HG03175 (cell line): ENCODE measurements at regions not wholly inside any gene's neighbourhood (a gene's known extent, or its start where the extent isn't known, plus 50 kb on each side); places are given as distances from the start of the nearest gene placed in this dataset.
"Not testable (repeated sequence)": the region's sequence is repeated elsewhere in the genome, so short reads cannot be mapped to it uniquely, and the experiment has no call there.

Experiments used
- ATAC-seq: cut with Tn5 transposase; IDR thresholded peaks from one replicate; pipeline ENCODE4 v1.9.1; 2021; ENCODE audit warnings: mild to moderate bottlenecking, moderate library complexity; ENCODE audit not compliant: unreplicated experiment

DNA sequence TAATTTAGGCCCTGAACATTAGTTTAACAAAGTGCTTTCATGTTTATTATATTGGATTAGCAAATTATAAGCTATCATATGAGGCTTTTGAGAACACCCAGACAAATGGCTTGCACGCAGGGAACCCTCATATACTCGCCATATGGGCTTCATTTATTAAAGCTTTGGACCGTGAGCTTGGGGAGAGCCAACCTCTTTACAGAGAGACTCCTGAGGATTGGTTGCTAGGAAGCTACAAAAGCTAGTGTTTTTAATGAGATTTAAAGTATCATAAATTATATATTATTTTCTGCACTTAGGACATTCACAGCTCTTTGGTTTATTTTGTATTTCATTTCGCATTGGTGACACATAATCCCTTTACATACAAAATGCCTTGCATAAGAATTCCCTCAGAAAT, 193.8 kb upstream of the TOX3 start:
- no peak for ATAC-seq

DNA sequence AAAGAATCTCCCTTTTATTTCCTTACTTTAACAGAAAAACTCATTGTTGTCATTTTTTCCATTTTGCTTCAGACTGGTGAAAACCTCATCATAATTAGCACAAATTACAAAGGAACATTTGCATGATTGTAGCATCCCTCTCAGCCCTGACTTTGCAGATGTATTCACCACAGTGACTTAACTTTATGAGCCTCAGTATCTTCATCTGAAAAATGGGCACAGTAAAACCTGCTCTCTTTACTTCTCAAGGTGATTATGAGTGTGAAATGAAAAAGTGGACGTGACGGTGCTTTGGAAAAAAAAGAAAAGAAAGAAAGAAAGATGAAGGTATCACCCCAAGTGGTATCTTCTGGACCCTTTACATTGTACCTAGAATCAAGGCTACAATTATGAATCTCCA, 193.4 kb upstream of the TOX3 start:
- no peak for ATAC-seq

DNA sequence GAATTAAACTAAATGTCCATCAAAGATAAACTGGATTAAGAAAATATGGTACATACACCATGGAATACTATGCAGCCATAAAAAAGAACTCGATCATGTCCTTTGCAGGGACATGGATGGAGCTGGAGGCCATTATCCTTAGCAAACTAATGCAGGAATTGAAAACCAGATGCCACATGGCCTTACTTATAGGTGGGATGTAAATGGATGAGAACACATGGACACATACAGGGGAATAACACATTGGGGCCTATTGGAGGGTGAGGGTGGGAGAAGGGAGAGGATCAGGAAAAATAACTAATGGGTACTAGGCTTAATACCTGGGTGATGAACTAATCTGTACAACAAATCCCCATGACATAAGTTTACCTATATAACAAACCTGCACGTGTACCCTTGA, 192.0 kb upstream of the TOX3 start:
- not testable (repeated sequence) for ATAC-seq

DNA sequence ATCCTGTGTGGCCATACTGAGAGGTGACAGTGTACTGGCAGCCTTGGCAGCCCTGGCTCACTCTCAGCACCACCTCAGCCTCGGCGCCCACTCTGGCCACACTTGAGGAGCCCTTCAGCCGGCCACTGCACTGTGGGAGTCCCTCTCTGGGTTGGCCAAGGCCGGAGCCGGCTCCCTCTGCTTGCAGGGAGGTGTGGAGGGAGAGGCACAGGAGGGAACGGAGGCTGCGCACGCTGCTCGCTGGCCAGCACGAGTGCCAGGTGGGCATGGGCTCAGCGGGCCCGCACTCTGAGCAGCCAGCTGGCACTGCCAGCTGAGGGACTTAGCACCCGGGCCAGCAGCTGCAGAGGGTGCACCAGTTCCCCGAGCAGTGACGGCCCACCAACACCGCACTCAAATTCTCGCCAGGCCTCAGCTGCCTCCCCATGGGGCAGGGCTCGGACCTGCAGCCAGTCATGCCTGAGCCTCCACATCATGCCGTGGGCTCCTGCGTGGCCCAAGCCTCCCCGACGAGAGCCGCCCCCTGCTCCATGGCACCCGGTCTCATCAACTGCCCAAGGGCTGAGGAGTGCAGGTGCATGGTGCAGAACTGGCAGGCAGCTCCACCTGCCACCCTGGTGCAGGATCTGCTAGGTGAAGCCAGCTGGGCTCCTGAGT, 184.4 kb upstream of the TOX3 start:
- no peak for ATAC-seq

DNA sequence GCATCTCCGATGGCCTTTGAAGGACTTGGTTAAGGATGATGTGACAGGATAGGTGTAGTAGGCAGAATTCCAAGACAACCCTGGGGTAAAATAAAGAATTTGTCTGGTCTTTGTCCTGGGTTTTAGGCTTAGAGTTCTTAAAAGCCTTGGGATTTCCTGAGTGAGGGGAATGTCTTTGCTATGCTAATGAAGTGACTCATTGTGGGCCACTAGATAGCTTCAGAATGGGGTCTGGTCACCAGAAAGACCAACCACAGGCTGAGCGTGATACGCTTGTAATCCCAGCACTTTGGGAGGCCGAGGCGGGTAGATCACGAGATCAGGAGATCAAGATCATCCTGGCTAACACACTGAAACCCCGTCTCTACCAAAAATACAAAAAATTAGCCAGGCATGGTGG, 182.8 kb upstream of the TOX3 start:
- ATAC-seq = no peak

DNA sequence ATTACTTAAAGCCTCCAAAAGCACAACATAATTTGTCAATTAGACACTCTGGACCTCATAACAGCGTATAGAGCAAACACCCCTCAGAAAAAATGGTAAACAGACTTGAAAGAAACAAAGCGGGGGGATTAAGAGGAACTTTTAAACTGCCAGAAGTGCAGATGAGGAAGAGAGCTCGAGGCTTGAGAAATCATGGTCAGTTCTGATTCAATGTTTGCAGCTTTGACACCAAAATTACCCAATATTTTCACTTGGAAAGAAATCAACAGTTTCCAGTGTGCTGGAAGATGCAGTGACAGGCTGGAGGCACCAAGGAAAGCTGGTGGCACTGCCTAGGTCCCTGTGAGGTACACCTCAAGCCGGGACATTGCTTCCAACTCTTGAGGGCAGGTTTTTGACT, 180.9 kb upstream of the TOX3 start:
- ATAC-seq = no peak

DNA sequence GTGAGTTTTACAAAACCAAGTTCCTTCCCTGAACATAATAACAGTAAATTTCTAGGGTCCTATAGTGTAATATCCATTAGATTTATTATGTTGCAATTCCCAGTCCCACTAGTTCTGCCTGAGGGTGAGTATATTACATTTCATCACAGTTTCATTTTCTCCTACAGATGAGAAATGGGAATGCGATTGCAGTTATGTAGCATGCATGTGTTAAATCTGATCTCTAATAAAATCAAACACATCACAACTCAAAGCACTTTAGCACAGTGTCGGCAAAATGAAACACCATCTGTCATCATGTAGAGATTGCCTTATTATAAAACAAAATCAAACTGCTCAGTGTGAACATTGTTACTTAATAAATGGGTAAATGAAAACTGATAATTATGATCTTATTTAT, 180.5 kb upstream of the TOX3 start:
- no peak for ATAC-seq

DNA sequence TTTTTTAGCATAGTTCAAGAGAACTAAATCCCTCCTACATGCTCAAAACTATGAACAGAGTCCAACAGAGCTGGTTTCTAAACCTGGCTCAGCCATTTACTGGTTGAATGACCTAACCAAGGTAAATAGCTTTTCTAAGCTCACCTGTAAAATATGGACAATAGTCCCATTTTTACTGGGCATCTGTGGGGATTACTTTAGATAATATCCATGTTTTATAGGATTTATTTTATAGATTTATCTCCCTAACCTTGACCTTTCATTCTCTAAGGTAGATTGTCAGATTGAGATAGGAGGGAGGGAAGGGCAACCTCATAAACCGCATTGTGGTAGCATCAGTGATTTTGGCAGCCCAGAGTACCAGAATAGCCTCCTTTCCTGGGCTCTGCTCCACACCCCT, 178.5 kb upstream of the TOX3 start:
- ATAC-seq = no peak

DNA sequence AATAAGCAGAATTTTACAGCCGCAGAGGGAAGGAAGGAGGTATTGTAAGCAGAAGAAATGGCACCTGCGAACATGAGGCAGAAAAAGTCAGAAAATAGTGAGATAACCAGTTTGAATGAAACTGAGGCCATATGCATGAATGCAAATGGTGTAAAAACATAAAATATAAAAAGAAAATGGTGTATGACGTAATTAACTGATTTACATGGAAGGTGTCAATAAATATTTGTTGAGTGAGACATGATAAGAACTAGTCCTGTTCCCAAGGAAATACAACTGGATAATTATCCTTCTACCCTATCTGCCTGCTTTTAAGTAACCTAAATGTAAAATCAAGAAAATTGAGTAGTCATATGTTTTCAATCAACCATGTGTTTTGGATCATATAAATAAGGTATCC, 178.1 kb upstream of the TOX3 start:
- ATAC-seq = no peak

DNA sequence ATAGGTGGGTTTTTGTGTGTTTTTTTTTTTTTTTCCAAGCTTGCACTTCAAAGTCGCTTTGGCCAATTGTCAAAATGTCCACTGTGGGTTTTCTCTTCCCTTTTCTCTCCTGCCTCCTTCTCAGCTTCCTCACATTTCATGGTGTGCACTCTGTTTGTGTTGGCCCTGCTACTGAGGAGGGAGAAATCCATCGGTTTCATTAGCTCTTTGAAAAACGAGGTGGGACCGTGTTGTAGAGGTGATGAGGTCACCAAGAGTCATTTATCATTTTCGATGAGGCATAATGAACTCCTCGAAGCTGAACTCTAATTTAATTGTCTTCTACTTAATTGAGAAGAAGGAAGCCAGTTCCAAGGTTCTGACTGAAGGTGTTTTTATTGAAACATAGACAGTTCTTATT, 174.4 kb upstream of the TOX3 start:
- no peak for ATAC-seq

DNA sequence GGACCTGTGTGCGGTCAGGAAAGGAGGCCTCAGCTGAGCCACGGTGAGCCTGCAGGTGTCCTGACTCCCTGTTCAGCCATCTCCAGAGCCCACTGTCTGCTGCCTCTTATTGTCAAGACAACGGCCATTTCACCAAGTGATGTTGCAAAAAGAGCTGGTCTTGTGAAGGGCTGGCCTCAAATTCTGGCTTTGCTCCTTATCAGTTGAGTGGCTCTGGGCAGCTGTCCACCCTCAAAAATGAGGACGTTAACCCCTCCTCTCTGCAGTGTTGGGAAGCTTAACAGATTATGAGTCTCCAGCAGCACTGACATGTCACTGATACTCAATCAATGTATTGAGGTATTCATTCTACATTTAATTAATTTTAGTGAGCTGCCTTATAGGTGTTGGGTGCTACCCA, 171.1 kb upstream of the TOX3 start:
- ATAC-seq = no peak

DNA sequence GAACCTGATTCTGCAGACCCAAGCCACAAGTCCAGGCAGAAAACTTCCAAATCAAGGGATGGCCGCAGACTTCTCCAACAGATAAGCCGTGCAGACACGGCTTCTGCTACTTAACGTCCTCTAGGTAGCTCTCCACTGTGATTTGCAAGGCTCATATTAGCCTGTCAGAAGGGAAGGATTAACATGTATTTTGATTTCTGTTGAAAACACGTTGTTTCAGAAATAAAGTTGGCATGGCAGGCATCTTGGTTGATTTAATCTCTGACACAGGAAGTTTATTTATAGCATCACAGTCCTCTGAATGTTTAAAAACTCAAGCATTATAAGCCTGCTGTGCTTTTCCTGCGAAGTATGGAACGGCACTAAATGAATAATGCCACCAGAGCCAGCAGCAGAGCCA, 166.8 kb upstream of the TOX3 start:
- no peak for ATAC-seq

DNA sequence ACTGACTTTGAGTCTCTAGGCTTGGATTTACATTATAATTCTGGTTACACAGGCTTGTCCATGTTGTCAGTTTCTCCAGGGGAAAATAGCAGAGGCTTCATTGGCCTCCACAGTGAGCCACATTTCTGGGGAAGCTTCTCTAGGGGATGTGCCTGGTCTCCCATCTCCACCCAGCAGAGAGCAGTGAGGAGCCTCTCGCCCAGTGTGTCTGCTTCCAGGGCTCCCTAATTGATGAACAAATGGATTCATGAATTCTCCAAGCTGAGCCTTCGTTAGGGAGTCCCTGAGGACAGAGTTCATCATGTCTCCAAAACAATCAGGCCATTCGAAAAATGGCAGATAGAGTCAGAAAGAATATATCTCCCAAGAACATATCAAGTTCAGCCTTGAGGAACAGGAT, 162.4 kb upstream of the TOX3 start:
- ATAC-seq = no peak

DNA sequence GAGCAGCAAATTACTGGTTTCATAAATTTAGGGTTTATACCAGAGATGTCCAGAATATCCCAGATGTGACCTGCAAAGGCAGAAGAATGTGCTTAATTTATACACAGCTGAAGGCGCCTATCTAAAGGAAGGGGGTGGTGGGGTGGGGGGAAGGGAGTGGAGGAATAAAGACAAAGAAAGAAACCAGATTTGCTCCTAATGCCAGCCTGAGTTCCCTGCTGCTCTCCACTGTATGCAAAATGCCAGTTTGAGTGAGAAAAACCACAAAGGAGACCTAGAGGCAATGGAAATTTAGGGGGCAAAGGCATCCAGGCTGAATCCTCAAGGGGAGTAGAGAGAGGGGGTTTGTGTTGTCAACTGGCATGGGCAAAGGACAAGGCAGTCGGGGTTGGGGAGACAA, 161.5 kb upstream of the TOX3 start:
- no peak for ATAC-seq

DNA sequence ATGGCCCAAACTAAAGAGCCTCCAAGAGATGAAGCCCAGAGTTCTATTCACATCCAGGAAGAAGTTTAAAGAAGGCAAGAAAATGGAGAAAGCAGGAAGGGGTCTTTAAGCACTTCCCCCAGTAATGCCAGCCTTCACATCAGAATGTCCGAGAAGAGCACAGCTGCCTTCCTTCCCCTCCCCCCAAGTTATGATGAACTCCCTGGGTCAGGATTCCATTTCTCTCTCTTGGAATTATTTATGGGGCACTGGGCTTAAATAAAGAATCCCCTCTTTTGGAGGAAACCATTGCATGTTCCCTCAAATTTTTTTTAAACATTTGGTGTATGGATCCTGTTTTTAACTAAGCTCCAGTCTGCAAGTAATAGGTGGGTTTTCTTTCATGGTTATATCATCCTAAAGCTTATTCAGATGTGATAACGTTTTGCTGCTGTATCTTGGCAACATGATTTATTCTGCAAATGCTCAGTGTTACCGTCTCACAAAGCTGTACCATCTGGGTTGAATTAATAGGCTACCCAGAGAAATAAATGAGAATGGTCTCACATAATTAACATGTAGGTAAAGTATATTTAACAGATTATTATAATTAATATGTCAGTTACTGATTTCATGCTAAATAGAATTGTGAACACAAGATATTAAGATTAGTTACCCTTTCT, 160.9 kb upstream of the TOX3 start:
- ATAC-seq = no peak

DNA sequence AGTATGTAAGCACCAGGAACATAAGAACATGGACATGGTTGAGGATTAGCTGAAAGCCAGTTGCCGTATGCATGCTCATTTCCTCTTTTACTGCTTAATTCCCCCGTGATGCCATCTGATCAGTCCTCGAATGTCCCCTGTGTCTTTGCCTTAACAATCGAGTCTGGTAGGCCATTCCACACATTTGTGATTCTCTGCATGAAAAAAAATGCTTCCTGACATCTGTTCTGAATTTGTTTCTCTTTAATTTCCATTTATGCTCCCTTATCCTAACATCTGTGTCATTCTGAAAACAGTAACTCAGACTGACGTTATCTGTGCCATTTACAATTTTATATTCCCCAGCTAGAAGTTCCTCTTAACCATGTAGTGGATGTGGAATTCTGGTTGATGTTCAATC, 158.2 kb upstream of the TOX3 start:
- ATAC-seq = no peak

DNA sequence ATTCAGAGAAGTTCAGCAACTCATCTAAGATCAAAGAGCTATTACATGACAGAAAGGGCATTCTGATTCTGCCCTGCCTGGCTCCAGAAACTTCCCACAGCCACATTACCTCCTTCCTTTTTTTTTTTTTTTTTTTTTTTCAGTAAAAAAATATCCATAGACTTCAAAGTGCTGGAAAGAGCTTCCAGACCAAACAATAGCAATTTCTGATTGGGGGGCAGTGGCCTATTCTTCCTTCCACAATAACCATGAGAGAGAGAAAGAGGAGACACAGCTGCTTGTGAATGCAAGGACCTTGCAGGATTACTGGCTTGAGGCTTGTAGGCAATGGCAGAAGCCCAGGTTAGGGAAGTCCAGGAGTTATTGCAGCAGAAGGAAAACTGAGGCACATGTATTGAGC, 151.0 kb upstream of the TOX3 start:
- no peak for ATAC-seq

DNA sequence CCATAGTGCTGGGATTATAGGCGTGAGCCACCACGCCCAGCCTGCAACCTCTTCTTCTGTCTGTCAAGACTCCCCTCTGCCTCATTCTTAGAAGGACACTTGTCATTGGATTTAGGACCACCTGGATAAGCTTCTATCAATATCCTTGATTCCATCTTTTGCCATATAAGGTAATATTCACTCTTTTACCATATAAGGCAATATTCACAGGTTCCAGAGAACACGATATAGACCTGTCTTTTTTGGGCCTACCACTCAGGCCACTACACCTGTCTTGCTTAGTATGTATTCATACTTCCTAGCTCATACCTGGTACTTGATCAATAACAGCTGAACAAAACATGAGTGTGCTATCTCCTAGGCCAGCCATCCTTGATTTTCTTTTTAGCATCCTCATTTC, 149.2 kb upstream of the TOX3 start:
- ATAC-seq = no peak

DNA sequence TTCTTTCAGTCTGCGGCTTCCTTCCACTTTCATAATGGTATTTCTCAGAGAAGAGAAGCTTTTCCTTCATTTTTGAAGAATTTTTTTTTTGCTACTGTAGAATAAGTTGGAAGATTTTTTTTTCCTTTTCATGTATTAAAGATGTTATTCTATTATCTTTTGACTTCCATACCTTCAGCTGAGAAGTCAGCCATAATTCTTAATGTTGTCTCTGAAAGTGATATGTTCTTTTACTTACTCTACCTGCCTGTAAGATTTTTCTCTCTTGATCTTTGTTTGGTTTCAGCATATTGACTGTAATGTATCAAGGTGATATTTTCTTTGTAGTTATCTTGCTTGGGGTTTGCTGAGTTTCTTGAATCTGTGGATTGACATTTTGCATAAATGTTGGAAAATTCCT, 143.5 kb upstream of the TOX3 start:
- ATAC-seq = no peak

DNA sequence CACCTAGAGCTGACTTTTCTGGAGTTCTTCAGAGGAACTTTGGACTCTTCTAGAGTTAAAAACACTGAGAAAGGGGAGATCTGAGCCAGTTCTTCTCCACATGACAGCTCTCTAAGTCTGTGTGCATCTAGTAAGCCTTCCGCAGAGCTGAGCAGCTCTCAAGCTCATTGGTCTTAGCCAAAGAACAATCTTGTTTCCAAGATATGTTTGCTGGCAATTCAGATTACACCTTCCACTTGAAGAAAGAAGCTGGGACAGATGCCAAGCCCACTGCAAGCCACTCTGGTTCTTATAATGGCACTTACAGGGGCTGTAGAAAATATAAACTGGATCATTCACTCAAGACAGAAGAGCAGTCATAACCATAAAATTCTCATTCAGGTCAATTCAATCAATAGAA, 134.1 kb upstream of the TOX3 start:
- ATAC-seq = no peak

DNA sequence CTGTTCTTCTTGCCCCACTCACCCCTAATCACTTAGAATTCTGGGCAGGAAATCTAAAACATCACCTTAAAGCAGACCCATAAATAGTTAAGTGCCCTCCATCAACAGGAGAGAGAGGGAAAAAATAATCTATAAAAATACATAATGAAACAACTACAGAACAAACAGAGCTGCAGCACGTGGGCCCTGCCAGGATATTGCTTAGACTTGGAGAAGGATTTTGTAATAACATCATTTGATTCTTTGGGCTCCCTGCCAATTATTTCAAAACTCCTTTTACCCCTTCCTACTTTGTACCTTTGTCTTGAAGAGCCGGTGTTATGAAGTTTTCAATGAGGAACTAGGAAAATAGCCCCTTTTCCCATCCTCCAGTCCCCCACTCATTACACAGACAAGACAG, 130.6 kb upstream of the TOX3 start:
- no peak for ATAC-seq

DNA sequence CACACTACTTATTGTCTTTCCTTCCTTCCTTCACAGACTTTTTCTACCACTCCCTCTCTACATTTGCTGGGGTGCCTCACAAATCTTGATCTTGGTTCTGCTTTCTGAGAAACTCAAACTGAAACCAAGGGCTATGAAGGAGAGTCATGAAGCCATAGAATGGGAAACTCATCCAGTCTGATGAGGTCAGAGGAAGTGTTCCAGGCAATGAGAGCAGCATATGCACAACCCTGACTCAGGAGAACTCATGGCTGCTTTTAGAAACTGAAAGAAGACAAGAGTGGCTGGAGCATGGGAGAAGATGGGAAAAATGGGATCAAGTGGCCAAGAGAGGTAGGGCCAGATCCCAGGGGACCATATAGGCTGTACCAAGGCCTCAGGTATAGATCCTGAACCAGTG, 130.0 kb upstream of the TOX3 start:
- ATAC-seq = no peak

DNA sequence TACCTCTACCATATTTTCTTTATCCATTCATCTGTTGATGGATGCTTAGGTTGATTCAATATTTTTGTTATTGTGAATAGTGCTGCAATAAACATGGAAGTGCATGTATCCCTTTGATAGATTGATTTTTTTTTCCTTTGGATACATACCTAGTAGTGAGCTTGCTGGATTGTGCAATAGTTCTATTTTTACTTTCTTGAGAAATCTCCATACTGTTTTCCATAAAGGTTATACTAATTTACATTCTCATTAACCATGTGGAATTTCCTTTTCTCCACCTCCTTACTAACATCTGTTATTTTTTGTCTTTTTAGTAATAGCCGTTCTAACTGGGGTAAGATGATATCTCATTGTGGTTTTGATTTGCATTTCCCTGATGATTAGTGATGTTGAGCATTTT, 124.6 kb upstream of the TOX3 start:
- no peak for ATAC-seq
